ENCODE measurements at regions not wholly inside any gene's neighbourhood (a gene's known extent, or its start where the extent isn't known, plus 50 kb on each side); places are given as distances from the start of the nearest gene placed in this dataset.
"Not testable (repeated sequence)": the region's sequence is repeated elsewhere in the genome, so short reads cannot be mapped to it uniquely, and the experiment has no call there.

GRCh38 chr20:5675103-5676091 is 64.6 kb upstream of the GPCPD1 start:
- Mint-ChIP-seq H3K9me3 (no peaks in the 10 kb centered on the region), H3K4me3 (no peak overlapping the region), H3K36me3 (ENCODE audit: low read depth) (no peaks in the 10 kb centered on the region), H3K27ac (no peak overlapping the region), H3K27me3 (ENCODE audit: low read depth) (no peaks in the 10 kb centered on the region), H3K4me1 (ENCODE audit: low read depth) (peaks cover 7% of the 10 kb centered on the region)
- DNase-seq = no peak
- CTCF ChIA-PET = interaction anchor here (1.4 kb wide), 1 partner anchor 106 kb away, joined by 3 read pairs; no protein-coding TSS in a partner anchor
- intact Hi-C loops (cut with micrococcal nuclease) = no loop called here

GRCh38 chr20:5674176-5674660 is 63.4 kb upstream of the GPCPD1 start:
- no peak overlapping the region for H3K4me3 Mint-ChIP-seq
- intact Hi-C loops (cut with micrococcal nuclease) = loop anchor here (1.0 kb wide), 3 partner anchors 15 to 40 kb away; no protein-coding TSS in a partner anchor
- H3K9me3 Mint-ChIP-seq = no peaks in the 10 kb centered on the region
- peak; percentile 15 for DNase-seq
- H3K27ac Mint-ChIP-seq = no peak overlapping the region
- CTCF ChIA-PET = interaction anchor here (1.4 kb wide), 1 partner anchor 105 kb away, joined by 3 read pairs; no protein-coding TSS in a partner anchor
- no peaks in the 10 kb centered on the region for H3K27me3 Mint-ChIP-seq (ENCODE audit: low read depth)
- no peaks in the 10 kb centered on the region for H3K36me3 Mint-ChIP-seq (ENCODE audit: low read depth)
- peaks cover 7% of the 10 kb centered on the region for H3K4me1 Mint-ChIP-seq (ENCODE audit: low read depth)

- H3K27ac Mint-ChIP-seq = no peak overlapping the region
- intact Hi-C loops (cut with micrococcal nuclease) = no loop called here
- no peaks in the 10 kb centered on the region for H3K9me3 Mint-ChIP-seq
- no peak for DNase-seq
- no peak overlapping the region for H3K4me3 Mint-ChIP-seq
- H3K27me3 Mint-ChIP-seq (ENCODE audit: low read depth) = no peaks in the 10 kb centered on the region
- no peaks in the 10 kb centered on the region for H3K36me3 Mint-ChIP-seq (ENCODE audit: low read depth)
- CTCF ChIA-PET = no interaction called here
- peaks cover 7% of the 10 kb centered on the region for H3K4me1 Mint-ChIP-seq (ENCODE audit: low read depth)
Observed at GRCh38 chr20:5670874-5671273, 60.1 kb upstream of the GPCPD1 start.

- Mint-ChIP-seq H3K27ac (no peak overlapping the region), H3K4me1 (ENCODE audit: low read depth) (peaks cover 7% of the 10 kb centered on the region), H3K36me3 (ENCODE audit: low read depth) (no peaks in the 10 kb centered on the region), H3K9me3 (no peaks in the 10 kb centered on the region), H3K4me3 (no peak overlapping the region), H3K27me3 (ENCODE audit: low read depth) (no peaks in the 10 kb centered on the region)
- intact Hi-C loops (cut with micrococcal nuclease) = no loop called here
- CTCF ChIA-PET = interaction anchor here (1.2 kb wide), 1 partner anchor 19 kb away, joined by 10 read pairs; no protein-coding TSS in a partner anchor
- no peak for DNase-seq
Observed at GRCh38 chr20:5670036-5670536, 59.3 kb upstream of the GPCPD1 start.

- Mint-ChIP-seq H3K27ac (no peak overlapping the region), H3K27me3 (ENCODE audit: low read depth) (no peaks in the 10 kb centered on the region), H3K4me3 (no peak overlapping the region), H3K9me3 (no peaks in the 10 kb centered on the region), H3K36me3 (ENCODE audit: low read depth) (no peaks in the 10 kb centered on the region), H3K4me1 (ENCODE audit: low read depth) (no peaks in the 10 kb centered on the region)
- intact Hi-C loops (cut with micrococcal nuclease) = no loop called here
- CTCF ChIA-PET = no interaction called here
- no peak for DNase-seq
Observed at GRCh38 chr20:5668529-5668868, 57.7 kb upstream of the GPCPD1 start.

- H3K36me3 Mint-ChIP-seq (ENCODE audit: low read depth) = no peaks in the 10 kb centered on the region
- no peaks in the 10 kb centered on the region for H3K9me3 Mint-ChIP-seq
- H3K4me3 Mint-ChIP-seq = no peak overlapping the region
- intact Hi-C loops (cut with micrococcal nuclease) = no loop called here
- CTCF ChIA-PET = interaction anchor here (0.5 kb wide), 1 partner anchor 59 kb away, joined by 3 read pairs; no protein-coding TSS in a partner anchor
- no peaks in the 10 kb centered on the region for H3K27me3 Mint-ChIP-seq (ENCODE audit: low read depth)
- no peak for DNase-seq
- no peak overlapping the region for H3K27ac Mint-ChIP-seq
- no peaks in the 10 kb centered on the region for H3K4me1 Mint-ChIP-seq (ENCODE audit: low read depth)
Observed at GRCh38 chr20:5667705-5668528, 57.1 kb upstream of the GPCPD1 start.

- H3K27me3 Mint-ChIP-seq (ENCODE audit: low read depth) = no peaks in the 10 kb centered on the region
- no peak for DNase-seq
- H3K27ac Mint-ChIP-seq = no peak overlapping the region
- H3K4me3 Mint-ChIP-seq = no peak overlapping the region
- CTCF ChIA-PET = interaction anchor here (0.6 to 1.1 kb wide), 2 partner anchors 12 to 19 kb away, joined by 3 read pairs; no protein-coding TSS in a partner anchor
- no peaks in the 10 kb centered on the region for H3K9me3 Mint-ChIP-seq
- H3K36me3 Mint-ChIP-seq (ENCODE audit: low read depth) = no peaks in the 10 kb centered on the region
- H3K4me1 Mint-ChIP-seq (ENCODE audit: low read depth) = no peaks in the 10 kb centered on the region
- intact Hi-C loops (cut with micrococcal nuclease) = no loop called here
Observed at GRCh38 chr20:5665417-5665816, 54.6 kb upstream of the GPCPD1 start.

GRCh38 chr20:5663396-5663795 is 52.6 kb upstream of the GPCPD1 start:
- H3K4me3 Mint-ChIP-seq = no peak overlapping the region
- H3K9me3 Mint-ChIP-seq = no peaks in the 10 kb centered on the region
- no peaks in the 10 kb centered on the region for H3K27me3 Mint-ChIP-seq (ENCODE audit: low read depth)
- peaks cover 11% of the 10 kb centered on the region for H3K4me1 Mint-ChIP-seq (ENCODE audit: low read depth)
- H3K36me3 Mint-ChIP-seq (ENCODE audit: low read depth) = no peaks in the 10 kb centered on the region
- no peak for DNase-seq
- intact Hi-C loops (cut with micrococcal nuclease) = no loop called here
- CTCF ChIA-PET = no interaction called here
- no peak overlapping the region for H3K27ac Mint-ChIP-seq

GRCh38 chr20:5662769-5663168 is 52.0 kb upstream of the GPCPD1 start:
- CTCF ChIA-PET = no interaction called here
- Mint-ChIP-seq H3K4me1 (ENCODE audit: low read depth) (peaks cover 11% of the 10 kb centered on the region), H3K27ac (no peak overlapping the region), H3K36me3 (ENCODE audit: low read depth) (no peaks in the 10 kb centered on the region), H3K27me3 (ENCODE audit: low read depth) (no peaks in the 10 kb centered on the region), H3K9me3 (no peaks in the 10 kb centered on the region), H3K4me3 (no peak overlapping the region)
- intact Hi-C loops (cut with micrococcal nuclease) = no loop called here
- DNase-seq = no peak

GRCh38 chr20:5660756-5661155 is 50.0 kb upstream of the GPCPD1 start:
- H3K9me3 Mint-ChIP-seq; H3K4me3 Mint-ChIP-seq; H3K27ac Mint-ChIP-seq; H3K27me3 Mint-ChIP-seq (ENCODE audit: low read depth); H3K36me3 Mint-ChIP-seq (ENCODE audit: low read depth); intact Hi-C loops (cut with micrococcal nuclease); DNase-seq: not testable (repeated sequence)
- H3K4me1 Mint-ChIP-seq (ENCODE audit: low read depth) = peaks cover 13% of the 10 kb centered on the region
- CTCF ChIA-PET = interaction anchor here (0.7 kb wide), 1 partner anchor 116 kb away, joined by 3 read pairs; no protein-coding TSS in a partner anchor

All from activated naive CD4-positive, alpha-beta T cell treated with anti-CD3 and anti-CD28 coated beads for 36 hours (primary cell).